ENCODE measurements at regions not wholly inside any gene's neighbourhood (a gene's known extent, or its start where the extent isn't known, plus 50 kb on each side); places are given as distances from the start of the nearest gene placed in this dataset.
"Not testable (repeated sequence)": the region's sequence is repeated elsewhere in the genome, so short reads cannot be mapped to it uniquely, and the experiment has no call there.

DNA sequence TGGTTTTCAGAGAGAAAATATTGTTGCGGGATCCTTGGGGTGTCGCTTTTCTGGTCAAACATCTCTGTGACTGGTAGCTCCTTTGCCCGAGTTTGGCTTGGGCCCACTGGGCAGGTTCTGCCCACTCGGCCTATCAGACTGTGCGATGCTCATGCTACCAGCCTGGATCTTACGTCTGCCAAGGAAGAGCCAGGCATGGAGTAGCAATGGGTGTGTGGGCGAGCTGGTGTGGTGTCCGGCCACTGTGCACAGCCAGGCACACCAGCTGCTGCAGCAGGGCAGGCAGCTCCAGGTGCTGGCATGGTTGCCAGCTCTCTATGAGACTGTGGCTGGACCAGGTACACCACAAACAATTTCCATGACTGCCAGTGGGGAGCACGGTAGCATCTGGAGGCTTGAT is 1351.8 kb upstream of the PCDH20 start:
- DNase-seq (ENCODE audit: low read depth, low spot score) = no peak
- in situ Hi-C loops (cut with HindIII; ENCODE audit: low pct_unique_long_range_greater_than_20kb, low sequenced_read_pairs) = no loop called here

DNA sequence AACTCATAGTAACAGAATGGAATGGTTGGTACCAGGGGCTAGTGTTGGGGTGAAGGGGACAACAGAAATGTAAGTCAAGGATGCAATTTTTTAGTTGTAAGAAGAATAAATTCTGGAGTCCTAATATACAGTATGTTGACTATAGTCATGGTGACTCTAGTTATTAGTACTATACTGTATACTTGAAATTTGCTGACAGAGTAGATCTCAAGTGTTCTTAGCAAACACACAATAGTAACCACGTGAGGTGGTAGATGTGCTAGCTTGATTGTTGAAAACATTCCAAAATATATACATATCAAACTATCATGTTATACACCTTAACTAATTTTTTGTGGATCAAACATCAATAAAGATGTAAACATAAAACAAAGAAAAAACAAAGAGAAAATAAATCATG is 1345.1 kb upstream of the PCDH20 start:
- in situ Hi-C loops (cut with HindIII; ENCODE audit: low pct_unique_long_range_greater_than_20kb, low sequenced_read_pairs) = no loop called here
- DNase-seq (ENCODE audit: low read depth, low spot score) = no peak

DNA sequence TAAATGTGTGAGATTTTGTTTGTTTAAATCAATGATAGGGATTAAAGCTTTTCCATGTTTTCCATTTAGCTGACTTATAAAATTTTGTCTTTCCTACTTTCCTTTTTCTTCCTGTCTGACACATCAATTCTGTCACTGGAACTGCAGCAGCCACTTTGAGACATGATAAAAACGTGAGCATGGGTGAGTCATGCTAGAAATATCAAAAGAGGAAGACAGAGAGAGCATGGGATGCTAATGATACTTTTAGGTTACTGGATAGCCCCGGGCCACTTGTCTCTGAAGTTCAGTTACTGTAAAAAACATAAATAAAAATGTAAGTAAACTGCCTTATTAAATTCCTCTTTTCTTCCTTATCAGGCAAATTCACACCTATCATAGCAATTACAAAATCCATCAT is 1332.0 kb upstream of the PCDH20 start:
- in situ Hi-C loops (cut with HindIII; ENCODE audit: low pct_unique_long_range_greater_than_20kb, low sequenced_read_pairs) = no loop called here
- peak; percentile 4 for DNase-seq (ENCODE audit: low read depth, low spot score)

DNA sequence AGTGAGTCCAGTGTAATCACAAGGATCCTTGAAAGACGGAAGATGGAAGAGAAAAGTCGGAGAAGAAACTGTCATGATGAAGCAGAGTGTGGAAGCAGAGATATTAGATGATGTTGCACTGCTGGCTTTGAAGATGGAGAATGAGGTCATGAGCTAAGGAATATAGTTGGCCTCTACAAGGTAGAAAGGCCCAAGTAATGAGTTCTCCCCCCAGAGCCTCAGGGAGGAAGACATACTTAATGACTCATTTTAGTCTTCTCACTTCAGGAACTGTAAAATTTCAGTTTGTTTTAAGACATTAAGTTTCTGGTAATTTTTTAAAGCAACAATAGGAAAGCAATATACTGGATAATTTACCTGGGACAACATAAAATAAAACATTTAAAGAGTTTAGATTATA is 1331.5 kb upstream of the PCDH20 start:
- no peak for DNase-seq (ENCODE audit: low read depth, low spot score)
- in situ Hi-C loops (cut with HindIII; ENCODE audit: low pct_unique_long_range_greater_than_20kb, low sequenced_read_pairs) = no loop called here

DNA sequence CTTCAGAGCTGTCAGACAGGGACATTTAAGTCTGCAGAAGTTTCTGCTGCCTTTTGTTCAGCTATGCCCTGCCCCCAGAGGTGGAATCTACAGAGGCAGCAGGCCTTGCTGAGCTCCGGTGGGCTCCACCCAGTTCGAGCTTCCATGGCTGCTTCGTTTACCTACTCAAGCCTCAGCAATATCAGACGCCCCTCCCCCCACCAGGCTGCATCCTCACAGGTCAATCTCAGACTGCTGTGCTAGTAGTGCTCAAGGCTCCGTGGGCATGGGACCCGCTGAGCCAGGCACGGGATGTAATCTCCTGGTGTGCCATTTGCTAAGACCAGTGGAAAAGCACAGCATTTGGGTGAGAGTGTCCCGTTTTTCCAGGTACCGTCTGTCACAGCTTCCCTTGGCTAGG is 1314.1 kb upstream of the PCDH20 start:
- DNase-seq (ENCODE audit: low read depth, low spot score); in situ Hi-C loops (cut with HindIII; ENCODE audit: low pct_unique_long_range_greater_than_20kb, low sequenced_read_pairs): not testable (repeated sequence)

DNA sequence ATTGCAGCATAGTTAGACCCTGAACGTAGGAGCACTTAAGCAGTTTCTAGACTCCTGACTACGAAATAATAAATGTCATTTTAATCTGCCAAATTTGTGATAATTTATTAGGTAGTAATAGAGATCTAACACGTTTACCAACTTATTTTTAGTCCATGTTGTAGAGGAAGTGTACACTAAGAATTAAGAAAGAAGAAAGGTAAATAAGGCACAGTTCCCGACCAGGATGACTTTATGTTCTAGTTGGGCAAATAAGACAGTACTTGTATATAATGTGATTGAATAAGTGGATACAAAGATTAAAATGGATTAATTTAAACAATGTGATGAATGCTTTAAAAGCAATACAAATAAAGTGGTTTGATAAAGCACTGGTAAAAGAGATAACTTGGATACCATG is 1306.2 kb upstream of the PCDH20 start:
- in situ Hi-C loops (cut with HindIII; ENCODE audit: low pct_unique_long_range_greater_than_20kb, low sequenced_read_pairs) = no loop called here
- DNase-seq (ENCODE audit: low read depth, low spot score) = no peak

DNA sequence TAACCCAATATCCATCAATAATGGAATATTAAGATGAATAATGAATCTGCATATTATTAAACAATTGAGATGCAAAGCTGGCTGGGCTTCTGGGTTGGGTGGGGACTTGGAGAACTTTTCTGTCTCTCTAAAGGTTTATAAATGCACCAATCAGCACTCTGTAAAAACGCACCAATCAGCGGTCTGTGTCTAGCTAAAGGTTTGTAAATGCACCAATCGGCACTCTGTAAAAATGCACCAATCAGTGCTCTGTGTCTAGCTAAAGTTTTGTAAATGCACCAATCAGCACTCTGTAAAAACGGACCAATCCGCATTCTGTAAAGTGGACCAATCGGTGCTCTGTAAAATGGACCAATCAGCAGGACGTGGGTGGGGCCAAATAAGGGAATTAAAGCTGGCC is 1296.3 kb upstream of the PCDH20 start:
- in situ Hi-C loops (cut with HindIII; ENCODE audit: low pct_unique_long_range_greater_than_20kb, low sequenced_read_pairs); DNase-seq (ENCODE audit: low read depth, low spot score): not testable (repeated sequence)

DNA sequence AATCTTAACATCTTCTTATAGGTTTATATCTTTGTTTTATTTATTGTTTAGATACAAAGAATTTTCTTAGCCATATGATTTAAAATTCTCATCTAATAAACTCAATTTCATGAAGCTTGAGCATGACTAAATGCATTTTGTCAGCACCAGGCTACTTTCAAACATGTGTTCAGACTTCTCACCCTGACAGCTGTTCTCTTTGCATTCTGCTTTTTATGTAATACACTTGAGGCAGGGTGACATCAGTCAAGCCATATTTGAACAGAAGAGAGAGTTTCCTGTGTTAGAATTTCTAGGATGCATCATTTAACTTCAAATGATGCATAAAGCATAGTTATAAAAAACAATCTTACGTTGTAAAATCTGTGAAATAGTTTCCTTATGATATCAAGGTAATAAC is 1295.1 kb upstream of the PCDH20 start:
- DNase-seq (ENCODE audit: low read depth, low spot score) = no peak
- in situ Hi-C loops (cut with HindIII; ENCODE audit: low pct_unique_long_range_greater_than_20kb, low sequenced_read_pairs) = no loop called here

DNA sequence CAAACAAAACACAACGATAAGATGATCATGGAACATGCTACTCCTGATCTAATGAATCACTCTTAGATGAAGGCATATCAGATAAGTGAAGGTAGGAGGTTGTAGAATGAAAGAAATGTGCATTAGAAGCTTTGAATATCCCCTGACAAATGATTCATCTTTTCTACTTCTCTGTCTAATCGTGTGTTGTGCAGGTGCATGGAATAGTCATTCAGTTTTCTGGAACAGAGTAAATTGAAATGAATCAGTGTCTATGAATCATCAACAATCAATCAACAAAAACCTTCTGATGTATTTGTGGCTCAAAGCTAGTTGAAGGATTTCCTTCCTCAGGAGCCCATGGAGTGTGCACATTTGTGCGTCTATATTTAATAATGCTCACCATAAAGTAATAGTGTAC is 1290.4 kb upstream of the PCDH20 start:
- no peak for DNase-seq (ENCODE audit: low read depth, low spot score)
- in situ Hi-C loops (cut with HindIII; ENCODE audit: low pct_unique_long_range_greater_than_20kb, low sequenced_read_pairs) = no loop called here

DNA sequence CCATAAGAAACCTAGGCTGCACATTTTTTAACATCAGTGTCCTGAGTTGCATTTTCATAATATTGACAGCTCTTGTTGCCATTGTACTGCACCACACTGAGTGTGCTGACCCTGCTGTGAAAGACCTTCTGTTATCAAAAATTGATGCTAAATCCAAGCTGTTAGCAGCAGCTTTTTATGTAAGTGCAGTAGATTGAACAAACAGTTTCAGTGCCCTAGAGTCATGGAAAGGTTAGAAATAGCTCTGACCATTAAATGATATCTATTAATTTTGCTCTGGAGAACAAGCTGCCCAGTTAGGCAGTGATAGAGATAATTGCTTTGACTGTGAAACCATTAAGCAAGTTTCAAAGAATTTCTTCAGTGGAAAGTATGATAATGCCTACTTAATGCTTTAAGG is 1289.2 kb upstream of the PCDH20 start:
- in situ Hi-C loops (cut with HindIII; ENCODE audit: low pct_unique_long_range_greater_than_20kb, low sequenced_read_pairs) = no loop called here
- DNase-seq (ENCODE audit: low read depth, low spot score) = no peak

DNA sequence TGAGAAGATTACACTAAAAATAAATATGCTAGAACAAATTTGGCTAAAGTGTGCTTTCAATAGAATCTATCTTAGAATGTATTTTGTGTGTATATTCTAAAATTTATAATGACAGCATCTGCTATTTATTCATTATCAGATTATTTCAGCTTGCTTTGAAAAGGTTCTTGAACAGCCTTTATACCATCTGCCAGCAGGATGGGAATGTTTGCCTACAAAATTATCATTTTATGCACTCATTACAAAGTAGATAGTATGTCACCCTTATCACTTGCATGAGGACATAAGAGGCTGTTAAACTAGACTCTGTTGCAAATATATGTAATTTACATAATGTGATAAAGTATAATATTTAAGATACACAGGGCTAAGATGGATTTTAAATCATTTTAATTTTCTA is 1286.9 kb upstream of the PCDH20 start:
- in situ Hi-C loops (cut with HindIII; ENCODE audit: low pct_unique_long_range_greater_than_20kb, low sequenced_read_pairs) = no loop called here
- no peak for DNase-seq (ENCODE audit: low read depth, low spot score)

DNA sequence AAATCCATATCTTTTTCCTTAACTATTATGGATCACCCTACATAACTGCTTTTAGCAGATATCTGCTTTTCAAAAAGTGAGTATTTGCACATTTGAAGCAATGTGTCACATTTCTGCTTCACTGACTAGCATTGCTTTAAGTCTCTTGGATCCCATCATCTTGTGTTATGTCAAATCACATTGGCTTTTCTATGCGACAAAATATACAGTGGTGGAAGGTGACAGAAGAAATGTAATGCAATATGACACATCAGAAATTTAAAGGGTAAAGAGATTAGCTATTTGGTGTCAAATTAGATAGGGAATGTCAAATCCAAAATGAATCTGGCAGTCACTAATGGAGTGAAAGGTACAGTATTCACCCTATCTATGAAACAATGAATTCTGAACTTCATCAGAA is 1282.1 kb upstream of the PCDH20 start:
- in situ Hi-C loops (cut with HindIII; ENCODE audit: low pct_unique_long_range_greater_than_20kb, low sequenced_read_pairs) = no loop called here
- DNase-seq (ENCODE audit: low read depth, low spot score) = no peak

DNA sequence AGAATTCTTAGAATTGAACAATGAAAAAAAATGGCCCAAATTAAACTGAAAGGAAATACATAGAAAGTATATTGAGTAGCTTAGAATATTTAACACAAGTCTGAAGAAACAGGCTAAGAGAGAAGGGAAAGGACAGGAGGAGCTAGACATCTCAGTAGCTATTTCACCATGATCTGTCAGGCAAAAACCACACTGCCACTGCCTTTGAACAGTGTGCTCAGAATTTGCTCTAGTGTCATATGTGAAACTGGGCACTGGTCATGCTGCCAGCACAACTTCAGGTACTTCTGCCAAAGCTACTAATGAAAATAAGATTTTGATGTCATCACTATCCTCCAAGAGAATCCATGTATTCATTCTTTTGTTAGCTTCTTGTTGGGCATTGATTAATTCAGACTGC is 1280.8 kb upstream of the PCDH20 start:
- no peak for DNase-seq (ENCODE audit: low read depth, low spot score)
- in situ Hi-C loops (cut with HindIII; ENCODE audit: low pct_unique_long_range_greater_than_20kb, low sequenced_read_pairs) = no loop called here

DNA sequence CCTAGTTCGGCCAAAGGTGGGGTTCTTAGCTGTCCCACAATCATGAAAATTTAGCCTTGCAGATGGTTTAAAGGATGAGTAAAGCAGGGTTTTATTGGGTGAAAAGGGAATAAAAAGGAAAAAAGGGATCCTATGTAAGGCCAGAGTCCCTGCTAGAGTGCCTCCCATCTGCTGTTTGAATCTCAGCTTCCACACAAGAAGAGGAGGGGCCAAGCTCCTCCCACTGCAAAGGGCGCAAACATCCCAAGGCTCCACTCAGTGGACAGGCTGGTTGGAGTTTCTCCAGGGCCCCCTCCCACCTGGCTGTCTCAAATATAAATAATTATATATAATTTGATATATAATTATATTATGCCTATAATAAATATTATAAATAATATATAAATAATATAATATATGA is 1272.1 kb upstream of the PCDH20 start:
- no peak for DNase-seq (ENCODE audit: low read depth, low spot score)
- in situ Hi-C loops (cut with HindIII; ENCODE audit: low pct_unique_long_range_greater_than_20kb, low sequenced_read_pairs) = no loop called here

DNA sequence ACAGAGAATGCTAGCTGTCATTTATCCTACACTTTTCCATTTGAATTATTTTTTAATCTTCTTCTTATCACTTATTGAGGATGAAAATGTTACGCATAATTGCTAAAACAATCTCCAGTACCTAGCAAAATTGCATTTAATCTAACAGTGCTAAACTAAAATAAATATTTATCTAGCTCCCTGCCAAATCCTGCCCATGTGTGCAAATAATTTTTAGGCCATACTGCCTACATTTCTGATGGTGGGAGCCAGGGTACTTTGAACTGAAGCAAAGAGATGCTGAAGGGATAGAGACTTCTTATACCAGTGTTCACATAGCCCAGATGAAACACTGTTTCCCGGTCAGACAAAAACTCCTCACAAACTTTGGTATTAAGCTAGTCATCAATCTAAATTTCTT is 1268.7 kb upstream of the PCDH20 start:
- no peak for DNase-seq (ENCODE audit: low read depth, low spot score)
- in situ Hi-C loops (cut with HindIII; ENCODE audit: low pct_unique_long_range_greater_than_20kb, low sequenced_read_pairs) = no loop called here

DNA sequence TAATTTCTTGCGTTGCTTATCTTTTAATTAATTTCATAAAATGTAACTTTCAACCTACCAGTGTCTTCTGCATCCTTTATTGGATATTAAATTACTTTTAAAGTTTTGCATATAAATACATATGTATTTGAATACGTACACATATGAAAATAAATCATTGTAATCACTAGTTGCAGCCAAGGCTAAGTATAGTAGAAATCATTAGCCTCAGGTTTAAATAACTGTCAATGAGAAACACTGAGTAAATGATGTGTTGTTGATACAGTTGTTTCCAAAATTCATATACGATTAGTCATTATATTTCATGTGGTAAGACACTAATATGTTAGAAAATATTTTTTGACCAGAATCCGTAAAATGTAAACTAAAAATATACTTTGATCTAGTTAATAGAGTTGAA is 1267.1 kb upstream of the PCDH20 start:
- no peak for DNase-seq (ENCODE audit: low read depth, low spot score)
- in situ Hi-C loops (cut with HindIII; ENCODE audit: low pct_unique_long_range_greater_than_20kb, low sequenced_read_pairs) = no loop called here

DNA sequence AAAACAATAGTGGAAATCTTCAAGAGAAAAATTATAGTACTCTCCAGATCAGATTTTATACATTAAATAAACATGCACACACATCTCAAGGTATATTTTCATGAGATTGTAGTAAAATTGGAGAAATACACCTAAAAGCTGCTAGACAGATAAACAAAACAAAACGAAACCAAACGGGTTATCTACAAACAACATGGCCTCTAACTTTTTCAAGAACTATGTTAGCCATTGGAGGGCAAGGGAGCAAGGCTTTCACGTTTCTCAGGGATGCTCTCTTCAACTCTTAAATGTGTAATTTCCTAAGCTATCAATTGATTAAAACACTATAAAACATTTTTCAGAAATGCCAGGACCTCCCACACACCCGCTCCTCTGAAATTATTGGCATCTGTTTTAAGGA is 1262.4 kb upstream of the PCDH20 start:
- in situ Hi-C loops (cut with HindIII; ENCODE audit: low pct_unique_long_range_greater_than_20kb, low sequenced_read_pairs) = no loop called here
- DNase-seq (ENCODE audit: low read depth, low spot score) = peak; percentile 27

DNA sequence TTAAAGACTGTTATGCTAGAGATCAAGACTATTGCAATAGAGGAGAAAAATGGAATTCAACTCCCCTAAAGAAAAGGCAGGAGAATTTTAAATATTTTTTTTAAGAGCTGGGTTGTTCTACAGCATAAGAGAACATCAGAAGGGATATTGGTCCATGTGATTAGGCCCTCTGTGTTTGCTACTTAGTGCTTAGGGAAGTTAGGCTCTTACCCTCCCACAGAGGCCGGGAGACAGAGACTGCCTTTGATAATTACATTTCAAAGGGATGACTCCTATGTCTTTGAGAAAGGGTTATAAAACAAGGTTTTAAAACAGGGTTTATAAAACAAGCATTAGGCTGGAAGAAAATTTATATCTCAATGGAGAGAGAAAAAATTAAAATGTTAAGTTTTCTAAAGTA is 1248.1 kb upstream of the PCDH20 start:
- in situ Hi-C loops (cut with HindIII; ENCODE audit: low pct_unique_long_range_greater_than_20kb, low sequenced_read_pairs) = no loop called here
- DNase-seq (ENCODE audit: low read depth, low spot score) = no peak

DNA sequence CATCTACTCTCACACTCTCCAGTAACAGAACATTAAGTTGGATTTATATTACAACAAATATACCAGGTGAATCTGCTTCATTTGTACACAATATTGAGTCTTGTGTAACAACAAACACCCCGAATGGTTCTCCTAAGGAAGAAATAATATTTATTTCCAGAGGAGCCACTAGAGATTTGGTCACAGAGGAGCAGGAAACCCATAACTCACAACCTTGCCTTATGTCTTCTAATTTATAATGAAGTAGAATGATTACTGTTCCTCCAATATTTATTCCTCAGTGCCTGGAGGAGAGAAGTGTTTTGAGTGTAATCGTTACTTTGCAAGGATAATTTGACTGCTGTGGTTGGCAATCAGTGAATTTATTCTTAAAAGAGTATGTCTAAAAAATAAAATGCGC is 1243.7 kb upstream of the PCDH20 start:
- DNase-seq (ENCODE audit: low read depth, low spot score) = no peak
- in situ Hi-C loops (cut with HindIII; ENCODE audit: low pct_unique_long_range_greater_than_20kb, low sequenced_read_pairs) = no loop called here

DNA sequence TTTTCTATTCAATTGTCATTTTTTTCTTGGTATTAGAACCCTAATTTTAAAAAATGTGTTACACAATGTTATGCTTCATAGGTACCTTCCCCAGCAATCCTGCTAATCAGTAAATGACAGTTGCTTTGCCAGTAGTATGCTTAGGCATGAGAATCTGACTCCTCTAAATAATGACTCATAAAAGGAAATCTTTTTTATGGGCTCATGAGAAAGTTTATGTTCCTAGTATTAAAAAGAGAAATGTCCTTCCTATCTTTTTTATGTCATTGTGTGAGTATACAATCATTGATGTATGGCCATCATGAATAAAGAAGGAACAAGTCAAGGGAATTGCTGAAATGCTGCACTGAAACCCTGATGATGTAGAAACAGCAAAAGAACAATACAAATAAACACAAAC is 1237.7 kb upstream of the PCDH20 start:
- in situ Hi-C loops (cut with HindIII; ENCODE audit: low pct_unique_long_range_greater_than_20kb, low sequenced_read_pairs) = no loop called here
- no peak for DNase-seq (ENCODE audit: low read depth, low spot score)

Data from SK-MEL-5 (cell line).